Ishikawa (cell line): ENCODE measurements at regions not wholly inside any gene's neighbourhood (a gene's known extent, or its start where the extent isn't known, plus 50 kb on each side); places are given as distances from the start of the nearest gene placed in this dataset.

Experiments
- EGR1 ChIP-seq: IDR thresholded peaks from 2 replicates; pipeline ENCODE4 v1.6.1; 2012
- EP300 ChIP-seq: IDR thresholded peaks from 2 replicates; pipeline ENCODE4 v1.6.1; 2012; ENCODE audit warnings: borderline replicate concordance
- MAX ChIP-seq: IDR thresholded peaks from 2 replicates; pipeline ENCODE4 v1.6.1; 2012
- REST ChIP-seq: IDR thresholded peaks from 2 replicates; pipeline ENCODE4 v1.6.1; 2012; ENCODE audit warnings: low read depth, mild to moderate bottlenecking
- TEAD4 ChIP-seq: IDR thresholded peaks from 2 replicates; pipeline ENCODE4 v1.6.1; 2012

- TF ChIP-seq EGR1 (no peak), TEAD4 (no peak), EP300 (no peak), MAX (no peak), REST (no peak)
Measured at GRCh38 chr1:106787520-106787919, 269.0 kb upstream of the PRMT6 start.
